Mesenchymal stem cell (in vitro differentiated cells and primary cell): ENCODE measurements at regions not wholly inside any gene's neighbourhood (a gene's known extent, or its start where the extent isn't known, plus 50 kb on each side); places are given as distances from the start of the nearest gene placed in this dataset.

ENCODE experiments used
- DNase-seq: peaks from one replicate; pipeline ENCODE4 v3.0.0-alpha.2; 2013
- H2AFZ ChIP-seq: one replicate; pipeline ENCODE4 v1.6.1; 2013; ENCODE audit warnings: low read depth, mild to moderate bottlenecking, control low read depth, inconsistent platforms, low read length, moderate library complexity
- H2AK5ac ChIP-seq: 2 replicates; pipeline ENCODE4 v1.6.1; 2013; ENCODE audit warnings: low read length, moderate library complexity, mild to moderate bottlenecking, inconsistent platforms; ENCODE audit not compliant: severe bottlenecking
- H2BK120ac ChIP-seq: one replicate; pipeline ENCODE4 v1.6.1; 2013; ENCODE audit warnings: low read depth, mild to moderate bottlenecking, inconsistent platforms, low read length, moderate library complexity
- H2BK12ac ChIP-seq, 2 experiments: one replicate each; pipeline ENCODE4 v1.6.1; 2013; ENCODE audit warnings: inconsistent platforms in 2 of 2, low read length in 2 of 2, mild to moderate bottlenecking in 2 of 2, moderate library complexity in 2 of 2, control low read depth in 1 of 2
- H2BK15ac ChIP-seq: one replicate; pipeline ENCODE4 v1.6.1; 2013; ENCODE audit warnings: mild to moderate bottlenecking, low read depth, inconsistent platforms; ENCODE audit not compliant: poor library complexity, severe bottlenecking
- H2BK5ac ChIP-seq: 2 replicates; pipeline ENCODE4 v1.6.1; 2013; ENCODE audit warnings: low read depth, mild to moderate bottlenecking, low read length, control low read depth, inconsistent platforms; ENCODE audit not compliant: poor library complexity, severe bottlenecking
- H3K14ac ChIP-seq, 2 experiments: one replicate each; pipeline ENCODE4 v1.6.1; 2013; ENCODE audit warnings: inconsistent platforms in 2 of 2, low read length in 2 of 2, control low read depth in 1 of 2, mild to moderate bottlenecking in 1 of 2, moderate library complexity in 1 of 2
- H3K18ac ChIP-seq, 2 experiments: one replicate each; pipeline ENCODE4 v1.6.1; 2013; ENCODE audit warnings: inconsistent platforms in 2 of 2, low read length in 2 of 2, control low read depth in 1 of 2, low read depth in 1 of 2, mild to moderate bottlenecking in 1 of 2
- H3K23ac ChIP-seq, 2 experiments: one replicate each; pipeline ENCODE4 v1.6.1; 2013; ENCODE audit warnings: inconsistent platforms in 2 of 2, low read length in 2 of 2, mild to moderate bottlenecking in 2 of 2, moderate library complexity in 2 of 2, control low read depth in 1 of 2
- H3K27ac ChIP-seq: 2 replicates; pipeline ENCODE4 v1.5.1; 2013; ENCODE audit warnings: mild to moderate bottlenecking, moderate library complexity, low read length, control low read depth, inconsistent platforms; ENCODE audit not compliant: poor library complexity, severe bottlenecking
- H3K27me3 ChIP-seq, 2 experiments: 2 replicates each; pipeline versions ENCODE4 v1.6.1 to v1.7.0; 2013; ENCODE audit warnings: low read length in 2 of 2, mild to moderate bottlenecking in 2 of 2, moderate library complexity in 2 of 2, control low read depth in 1 of 2, inconsistent platforms in 1 of 2; ENCODE audit not compliant: control insufficient read depth in 1 of 2, insufficient read depth in 1 of 2
- H3K36me3 ChIP-seq, 2 experiments: 2 replicates each; pipeline versions ENCODE4 v1.6.1 to v1.7.0; 2013; ENCODE audit warnings: low read length in 2 of 2, control low read depth in 1 of 2, inconsistent platforms in 1 of 2, low read depth in 1 of 2, mild to moderate bottlenecking in 1 of 2; ENCODE audit not compliant: insufficient read depth in 2 of 2, control insufficient read depth in 1 of 2
- H3K4ac ChIP-seq, 2 experiments: one replicate each; pipeline ENCODE4 v1.6.1; 2013; ENCODE audit warnings: inconsistent platforms in 2 of 2, low read length in 2 of 2, mild to moderate bottlenecking in 2 of 2, moderate library complexity in 2 of 2, control low read depth in 1 of 2, low read depth in 1 of 2
- H3K4me1 ChIP-seq: 2 replicates; pipeline ENCODE4 v1.6.1; 2013; ENCODE audit warnings: low read depth, low read length, control low read depth; ENCODE audit not compliant: control insufficient read depth, insufficient read depth
- H3K4me2 ChIP-seq: 2 replicates; pipeline ENCODE4 v1.6.1; 2013; ENCODE audit warnings: low read length, mild to moderate bottlenecking, inconsistent platforms; ENCODE audit not compliant: poor library complexity, severe bottlenecking
- H3K4me3 ChIP-seq, 2 experiments: 2 replicates each; pipeline versions ENCODE4 v1.5.1 to v1.7.0; 2013; ENCODE audit warnings: low read length in 2 of 2, mild to moderate bottlenecking in 2 of 2, control low read depth in 1 of 2, low read depth in 1 of 2; ENCODE audit not compliant: insufficient read depth in 1 of 2
- H3K79me1 ChIP-seq: replicated peaks from 2 replicates; pipeline ENCODE4 v1.6.1; 2013; ENCODE audit warnings: mild to moderate bottlenecking, control low read depth, low read length, inconsistent platforms; ENCODE audit not compliant: poor library complexity, severe bottlenecking
- H3K9ac ChIP-seq: 2 replicates; pipeline ENCODE4 v1.7.0; 2013; ENCODE audit warnings: mild to moderate bottlenecking, low read length, moderate library complexity
- H3K9me3 ChIP-seq: 2 replicates; pipeline ENCODE4 v1.7.0; 2013; ENCODE audit warnings: mild to moderate bottlenecking, low read length; ENCODE audit not compliant: control insufficient read depth
- H4K8ac ChIP-seq: one replicate; pipeline ENCODE4 v1.6.1; 2013; ENCODE audit warnings: inconsistent platforms, mild to moderate bottlenecking, low read length, moderate library complexity
- H4K91ac ChIP-seq: one replicate; pipeline ENCODE4 v1.6.1; 2013; ENCODE audit warnings: mild to moderate bottlenecking, low read length, inconsistent platforms
- WGBS: methylation state at CpG from one replicate; pipeline ENCODE4 v1.1.7; 2013; ENCODE audit warnings: mixed read lengths; 5-methylcytosine and 5-hydroxymethylcytosine counted together

DNA sequence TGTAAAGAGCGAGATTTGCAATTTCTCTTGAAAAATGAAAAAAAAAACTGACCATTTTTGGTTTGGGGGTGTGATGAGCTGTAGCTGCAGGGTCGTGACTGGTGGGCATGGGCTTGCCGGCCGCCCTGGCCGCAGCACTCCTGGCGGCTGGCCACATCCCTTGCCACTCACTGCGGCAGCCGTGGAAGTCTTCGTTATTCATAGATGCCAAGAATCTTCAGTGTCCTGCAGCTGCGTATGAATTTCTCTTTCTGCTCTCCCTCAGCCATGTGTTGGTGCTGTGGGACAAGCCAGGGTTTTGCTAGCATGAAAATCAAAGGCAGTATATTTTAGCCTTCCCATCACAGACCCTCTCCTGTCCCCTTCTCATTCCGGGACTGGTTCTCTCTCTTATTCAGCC lies 151.7 kb upstream of the TSHZ3 start:
- Histone ChIP-seq H3K14ac (no peak overlapping the region), H3K23ac (no peak overlapping the region), H2BK12ac (no peak overlapping the region), H3K27ac (no peak overlapping the region), H3K9ac (no peak overlapping the region), H3K27me3 (peaks cover 0 to 19% of the 10 kb centered on the region in 2 experiments), H2AK5ac (no peak overlapping the region), H4K8ac (no peak overlapping the region), H3K9me3 (no peaks in the 10 kb centered on the region), H3K18ac (no peak overlapping the region), H3K36me3 (no peaks in the 10 kb centered on the region), H2BK15ac (no peak overlapping the region), H3K4me1 (no peaks in the 10 kb centered on the region), H4K91ac (no peak overlapping the region), H3K4ac (no peak overlapping the region), H3K79me1 (no peaks in the 10 kb centered on the region), H2BK5ac (no peak overlapping the region), H2BK120ac (no peak overlapping the region), H2AFZ (no peak overlapping the region), H3K4me3 (no peak overlapping the region), H3K4me2 (no peak overlapping the region)
- 85% methylated on average over 7 of the region's 11 CpGs for WGBS
- DNase-seq: no peak

DNA sequence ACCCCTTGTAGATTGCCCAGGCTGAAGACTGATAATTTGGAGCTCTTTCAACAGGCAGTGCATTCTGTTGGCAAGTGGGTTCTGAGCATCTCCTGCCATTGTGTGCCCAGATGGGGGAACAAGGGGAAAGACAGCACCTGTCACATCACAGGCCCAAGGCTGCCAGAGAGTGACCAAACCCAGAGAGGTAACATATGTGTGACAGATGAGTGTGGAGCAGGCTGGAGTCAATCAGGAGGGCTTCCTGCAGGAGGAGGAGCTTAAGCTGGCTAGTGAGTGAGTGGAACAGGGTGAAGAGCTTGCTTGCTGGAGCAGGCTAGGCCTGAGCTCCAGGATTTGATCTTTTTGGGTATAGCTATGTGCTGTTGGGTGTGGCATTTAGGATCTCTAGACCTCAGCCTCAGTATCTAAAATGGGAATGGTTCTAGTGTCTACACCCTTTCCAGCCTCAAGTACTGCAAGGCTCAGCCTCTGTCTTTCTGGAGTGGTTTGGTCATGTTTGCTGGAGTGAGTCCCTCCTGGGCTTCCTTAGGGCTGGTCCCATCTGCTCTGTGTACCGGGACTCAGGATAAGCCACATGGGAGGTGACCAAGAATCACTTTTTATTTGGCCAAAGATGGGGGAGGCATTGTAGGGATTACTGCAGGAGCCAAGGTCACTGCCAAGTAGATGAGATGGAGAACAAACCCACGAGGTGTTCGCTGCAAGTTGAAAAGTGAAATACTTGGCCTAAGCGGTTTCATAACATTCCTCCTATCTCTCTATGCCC lies 152.4 kb upstream of the TSHZ3 start:
- 94% methylated on average over 1 of the region's 4 CpGs for WGBS
- Histone ChIP-seq H3K4me2 (no peak overlapping the region), H3K4ac (no peak overlapping the region), H3K18ac (no peak overlapping the region), H3K27ac (no peak overlapping the region), H3K27me3 (peaks cover 0 to 19% of the 10 kb centered on the region in 2 experiments), H4K8ac (no peak overlapping the region), H3K79me1 (no peaks in the 10 kb centered on the region), H3K9me3 (no peaks in the 10 kb centered on the region), H4K91ac (no peak overlapping the region), H2AK5ac (no peak overlapping the region), H2BK5ac (no peak overlapping the region), H3K14ac (no peak overlapping the region), H2BK15ac (no peak overlapping the region), H3K36me3 (no peaks in the 10 kb centered on the region), H2BK12ac (no peak overlapping the region), H2BK120ac (no peak overlapping the region), H3K4me1 (no peaks in the 10 kb centered on the region), H3K4me3 (no peak overlapping the region), H3K23ac (peak overlapping the region in 1 of 2 experiments; percentile 89), H2AFZ (no peak overlapping the region), H3K9ac (no peak overlapping the region)
- no peak for DNase-seq

GRCh38 chr19:31502536-31503170 lies 153.4 kb upstream of the TSHZ3 start:
- no peaks in the 10 kb centered on the region for H3K36me3 ChIP-seq
- H3K4me2 ChIP-seq: no peak overlapping the region
- no peak overlapping the region for H2AFZ ChIP-seq
- WGBS: 85% methylated on average over 17 of the region's 17 CpGs
- H3K14ac ChIP-seq: no peak overlapping the region
- no peak for DNase-seq
- no peak overlapping the region for H3K27ac ChIP-seq
- H3K4me3 ChIP-seq: no peak overlapping the region
- H3K4me1 ChIP-seq: no peaks in the 10 kb centered on the region
- no peaks in the 10 kb centered on the region for H3K79me1 ChIP-seq
- H3K23ac ChIP-seq: no peak overlapping the region
- no peak overlapping the region for H4K8ac ChIP-seq
- H3K9me3 ChIP-seq: no peaks in the 10 kb centered on the region
- no peak overlapping the region for H4K91ac ChIP-seq
- H2BK12ac ChIP-seq: no peak overlapping the region
- no peak overlapping the region for H3K4ac ChIP-seq
- no peak overlapping the region for H2BK5ac ChIP-seq
- no peak overlapping the region for H2BK120ac ChIP-seq
- H2BK15ac ChIP-seq: no peak overlapping the region
- H3K27me3 ChIP-seq: peaks cover 0 to 23% of the 10 kb centered on the region in 2 experiments
- H3K9ac ChIP-seq: no peak overlapping the region
- H3K18ac ChIP-seq: no peak overlapping the region
- H2AK5ac ChIP-seq: no peak overlapping the region

DNA sequence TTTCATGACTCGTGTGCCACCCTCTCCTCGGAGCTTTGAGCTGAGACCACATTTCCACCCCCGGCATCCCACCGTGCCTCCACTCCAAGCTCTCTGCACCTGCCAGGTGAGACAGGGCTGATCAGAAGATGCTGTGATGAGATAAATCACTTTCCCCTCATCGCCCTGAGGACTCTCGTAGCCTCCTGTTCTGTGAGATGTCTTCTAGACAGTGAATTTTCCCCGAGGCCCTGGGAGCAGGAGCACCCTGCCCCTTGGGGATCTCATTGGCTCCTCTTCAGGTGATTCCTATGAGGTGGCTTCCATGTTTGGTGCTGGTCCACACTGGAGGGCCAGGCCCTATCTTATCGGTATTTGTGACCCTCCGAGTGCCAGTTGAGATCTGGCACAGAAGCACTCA lies 154.0 kb upstream of the TSHZ3 start:
- H2BK12ac ChIP-seq: no peak overlapping the region
- H3K9me3 ChIP-seq: no peaks in the 10 kb centered on the region
- no peaks in the 10 kb centered on the region for H3K36me3 ChIP-seq
- no peak overlapping the region for H2BK15ac ChIP-seq
- 87% methylated on average over 9 of the region's 9 CpGs for WGBS
- H3K4ac ChIP-seq: no peak overlapping the region
- H4K91ac ChIP-seq: no peak overlapping the region
- no peak overlapping the region for H3K27ac ChIP-seq
- peaks cover 0 to 26% of the 10 kb centered on the region in 2 experiments for H3K27me3 ChIP-seq
- no peak overlapping the region for H3K18ac ChIP-seq
- H3K9ac ChIP-seq: no peak overlapping the region
- no peak overlapping the region for H3K23ac ChIP-seq
- no peak for DNase-seq
- H2AFZ ChIP-seq: no peak overlapping the region
- no peaks in the 10 kb centered on the region for H3K4me1 ChIP-seq
- no peak overlapping the region for H4K8ac ChIP-seq
- H3K79me1 ChIP-seq: no peaks in the 10 kb centered on the region
- no peak overlapping the region for H3K4me3 ChIP-seq
- H2BK5ac ChIP-seq: no peak overlapping the region
- H3K4me2 ChIP-seq: no peak overlapping the region
- H3K14ac ChIP-seq: no peak overlapping the region
- no peak overlapping the region for H2BK120ac ChIP-seq
- no peak overlapping the region for H2AK5ac ChIP-seq
